H1 (cell line): ENCODE measurements at regions not wholly inside any gene's neighbourhood (a gene's known extent, or its start where the extent isn't known, plus 50 kb on each side); places are given as distances from the start of the nearest gene placed in this dataset.

Source experiments
- CTCF ChIA-PET: fragments of 300-600 bp; sonication (Branson Sonifier 250); formaldehyde crosslinking; loops from one replicate; lab custom pipeline; 2021; ENCODE audit not compliant: partially characterized antibody; lab: Charles Lee
- POLR2A ChIA-PET: fragments of 300-600 bp; sonication (Branson Sonifier 250); formaldehyde crosslinking; loops from one replicate; lab custom pipeline; 2021; ENCODE audit warnings: inconsistent platforms; ENCODE audit not compliant: partially characterized antibody; lab: Charles Lee
- DNase-seq, 2 experiments: peaks; one replicate each; pipeline versions ENCODE4 v3.0.0 to v3.0.0-alpha.2; 2010 to 2022; ENCODE audit warnings: low spot score in 2 of 2, low read depth in 1 of 2, mixed read lengths in 1 of 2
- FAIRE-seq: peaks from 2 replicates; lab custom pipeline; 2011; peaks lifted over from hg19 to GRCh38; lab: Jason Lieb, UNC
- H2AFZ ChIP-seq: 2 replicates; pipeline ENCODE4 v1.8.1; 2012; ENCODE audit warnings: low read length, inconsistent platforms
- H2AK5ac ChIP-seq: 2 replicates; pipeline ENCODE4 v1.6.1; 2013; ENCODE audit warnings: low read depth, low read length
- H2BK120ac ChIP-seq: replicated peaks from 2 replicates; pipeline ENCODE3; 2013; ENCODE audit warnings: low read depth, low read length, inconsistent platforms
- H2BK12ac ChIP-seq: 2 replicates; pipeline ENCODE4 v1.6.1; 2013; ENCODE audit warnings: low read depth, low read length
- H2BK15ac ChIP-seq: 2 replicates; pipeline ENCODE4 v1.6.1; 2013; ENCODE audit warnings: low read length
- H2BK20ac ChIP-seq: 2 replicates; pipeline ENCODE4 v1.6.1; 2013; ENCODE audit warnings: low read length
- H2BK5ac ChIP-seq: 2 replicates; pipeline ENCODE4 v1.6.1; 2013; ENCODE audit warnings: low read depth, low read length
- H3K14ac ChIP-seq: 2 replicates; pipeline ENCODE4 v1.6.1; 2013; ENCODE audit warnings: inconsistent platforms; ENCODE audit not compliant: insufficient read length
- H3K18ac ChIP-seq: 2 replicates; pipeline ENCODE4 v1.6.1; 2013; ENCODE audit warnings: low read length; ENCODE audit errors: extremely low read depth
- H3K23ac ChIP-seq: 2 replicates; pipeline ENCODE4 v1.6.1; 2013; ENCODE audit warnings: inconsistent platforms; ENCODE audit not compliant: insufficient read length
- H3K23me2 ChIP-seq: 2 replicates; pipeline ENCODE4 v1.6.1; 2013; ENCODE audit warnings: low read depth, low read length
- H3K27ac ChIP-seq: 2 replicates; pipeline ENCODE4 v1.6.1; 2011; ENCODE audit warnings: low read depth, low read length, inconsistent platforms
- H3K27me3 ChIP-seq, 4 experiments: replicated peaks in 1 of 4; 1 replicate in 1 of 4; 2 replicates in 3 of 4; pipeline versions ENCODE4 v1.6.1 to v1.8.1; 2011 to 2013; ENCODE audit warnings: low read length in 3 of 4, mild to moderate bottlenecking in 3 of 4, inconsistent platforms in 2 of 4, mixed read lengths in 2 of 4, moderate library complexity in 1 of 4; ENCODE audit not compliant: control insufficient read depth in 3 of 4, insufficient read depth in 3 of 4; ENCODE audit errors: extremely low read depth in 1 of 4
- H3K36me3 ChIP-seq, 4 experiments: 2 replicates each; pipeline versions ENCODE4 v1.6.1 to v1.8.1; 2011 to 2013; ENCODE audit warnings: mild to moderate bottlenecking in 4 of 4, low read length in 3 of 4, moderate library complexity in 2 of 4, control low read depth in 1 of 4, inconsistent platforms in 1 of 4; ENCODE audit not compliant: insufficient read depth in 4 of 4, control insufficient read depth in 2 of 4
- H3K4ac ChIP-seq: replicated peaks from 2 replicates; pipeline ENCODE3; 2013; ENCODE audit warnings: low read length, low read depth, mixed read lengths, inconsistent platforms; ENCODE audit not compliant: insufficient read length
- H3K4me1 ChIP-seq, 4 experiments: replicated peaks in 1 of 4; 1 replicate in 1 of 4; 2 replicates in 3 of 4; pipeline versions ENCODE4 v1.6.1 to v1.8.1; 2011 to 2013; ENCODE audit warnings: low read length in 3 of 4, inconsistent platforms in 2 of 4, mixed read lengths in 1 of 4; ENCODE audit not compliant: insufficient read depth in 4 of 4, control insufficient read depth in 3 of 4
- H3K4me2 ChIP-seq, 2 experiments: 2 replicates each; pipeline versions ENCODE4 v1.6.1 to v1.8.1; 2011 to 2013; ENCODE audit warnings: low read depth in 2 of 2, low read length in 2 of 2, control low read depth in 1 of 2, inconsistent platforms in 1 of 2, mild to moderate bottlenecking in 1 of 2; ENCODE audit not compliant: insufficient read depth in 1 of 2
- H3K4me3 ChIP-seq, 4 experiments: fragments of 200-600, 300-600 bp in 1 of 4; sonication (generic), shearing (Covaris generic), sonication (Bioruptor Twin) in 1 of 4; 2 replicates each; pipeline versions ENCODE4 v1.5.1 to v1.8.1; 2011 to 2016; ENCODE audit warnings: low read length in 4 of 4, low read depth in 3 of 4, control low read depth in 2 of 4, inconsistent platforms in 2 of 4, mild to moderate bottlenecking in 2 of 4, mixed read lengths in 1 of 4, moderate library complexity in 1 of 4; ENCODE audit not compliant: insufficient read depth in 2 of 4; ENCODE audit errors: extremely low read depth in 1 of 4
- H3K56ac ChIP-seq: replicated peaks from 2 replicates; pipeline ENCODE3; 2013; ENCODE audit warnings: low read depth, mild to moderate bottlenecking, mixed read lengths, low read length, inconsistent platforms; ENCODE audit not compliant: insufficient read length
- H3K79me1 ChIP-seq: 2 replicates; pipeline ENCODE4 v1.6.1; 2013; ENCODE audit warnings: low read depth, low read length, control low read depth
- H3K79me2 ChIP-seq, 2 experiments: 2 replicates each; pipeline versions ENCODE4 v1.6.1 to v1.8.1; 2012 to 2013; ENCODE audit warnings: low read length in 2 of 2, mild to moderate bottlenecking in 2 of 2, inconsistent platforms in 1 of 2; ENCODE audit not compliant: insufficient read depth in 2 of 2, control insufficient read depth in 1 of 2
- H3K9ac ChIP-seq, 4 experiments: replicated peaks in 1 of 4; 1 replicate in 1 of 4; 2 replicates in 3 of 4; pipeline versions ENCODE4 v1.6.1 to v1.8.1; 2011 to 2013; ENCODE audit warnings: low read depth in 3 of 4, low read length in 3 of 4, control low read depth in 2 of 4, mild to moderate bottlenecking in 2 of 4, moderate library complexity in 2 of 4, inconsistent platforms in 1 of 4; ENCODE audit errors: extremely low read depth in 1 of 4
- H3K9me3 ChIP-seq, 2 experiments: 2 replicates each; pipeline versions ENCODE4 v1.6.1 to v1.8.1; 2012 to 2013; ENCODE audit warnings: mild to moderate bottlenecking in 2 of 2, moderate library complexity in 2 of 2, control low read depth in 1 of 2, inconsistent platforms in 1 of 2, low read depth in 1 of 2, low read length in 1 of 2, mixed read lengths in 1 of 2; ENCODE audit not compliant: insufficient read depth in 2 of 2
- H4K20me1 ChIP-seq, 2 experiments: replicated peaks in 1 of 2; 2 replicates each; pipeline versions ENCODE3 to v1.8.1; 2011 to 2013; ENCODE audit warnings: inconsistent platforms in 2 of 2, low read length in 2 of 2, mild to moderate bottlenecking in 1 of 2; ENCODE audit not compliant: insufficient read depth in 2 of 2, control insufficient read depth in 1 of 2
- H4K5ac ChIP-seq: 2 replicates; pipeline ENCODE4 v1.6.1; 2013; ENCODE audit warnings: low read length, low read depth, mixed read lengths, inconsistent platforms; ENCODE audit not compliant: insufficient read length
- H4K8ac ChIP-seq: 2 replicates; pipeline ENCODE4 v1.8.0; 2013; ENCODE audit warnings: mild to moderate bottlenecking, moderate library complexity, low read length, inconsistent platforms; ENCODE audit not compliant: insufficient read depth; ENCODE audit errors: extremely low read depth
- H4K91ac ChIP-seq: replicated peaks from 2 replicates; pipeline ENCODE3; 2013; ENCODE audit warnings: low read length, mixed read lengths, inconsistent platforms; ENCODE audit not compliant: insufficient read length
- BRCA1 ChIP-seq: IDR thresholded peaks from 2 replicates; pipeline ENCODE4 v1.6.1; 2012; ENCODE audit warnings: low read depth, low read length, improper control_type of control experiment
- CBX5 ChIP-seq: fragments of 300-800, 300-1000 bp; sonication (generic); IDR thresholded peaks from 2 replicates; pipeline ENCODE4 v1.7.1; 2016; ENCODE audit warnings: antibody characterized with exemption, low read length, low read depth
- CBX8 ChIP-seq: fragments of 300-800, 300-1000 bp; sonication (generic); IDR thresholded peaks from 2 replicates; pipeline ENCODE4 v1.7.1; 2016; ENCODE audit warnings: low read depth, low read length, borderline replicate concordance
- FOSL1 ChIP-seq: IDR thresholded peaks from 2 replicates; pipeline ENCODE4 v1.6.1; 2011; ENCODE audit warnings: mild to moderate bottlenecking, low read depth, low read length, moderate library complexity; ENCODE audit not compliant: insufficient read depth
- HDAC6 ChIP-seq: IDR thresholded peaks from one replicate; pipeline ENCODE4 v1.7.1; 2012; ENCODE audit warnings: low read depth, mild to moderate bottlenecking, inconsistent platforms, low read length, moderate library complexity
- MAFK ChIP-seq: IDR thresholded peaks from 2 replicates; pipeline ENCODE4 v1.6.1; 2012; ENCODE audit warnings: low read depth, mild to moderate bottlenecking, improper control_type of control experiment, low read length
- SIN3A ChIP-seq, 2 experiments: IDR thresholded peaks in 1 of 2; conservative IDR thresholded peaks in 1 of 2; 2 replicates each; pipeline ENCODE4 v1.6.1; 2011 to 2012; ENCODE audit warnings: low read length in 2 of 2, improper control_type of control experiment in 1 of 2, low read depth in 1 of 2, mild to moderate bottlenecking in 1 of 2
- SIX5 ChIP-seq: IDR thresholded peaks from 2 replicates; pipeline ENCODE4 v1.6.1; 2011; ENCODE audit warnings: mild to moderate bottlenecking, low read depth, low read length
- SUZ12 ChIP-seq: fragments of 200-600 bp; sonication (generic); IDR thresholded peaks from 2 replicates; pipeline ENCODE4 v1.6.1; 2012; ENCODE audit warnings: mild to moderate bottlenecking, inconsistent platforms, low read length, moderate library complexity, mixed read lengths
- TEAD4 ChIP-seq: IDR thresholded peaks from 2 replicates; pipeline ENCODE4 v1.6.1; 2012; ENCODE audit warnings: low read depth, low read length, inconsistent platforms, mixed read lengths
- WGBS, 2 experiments: shearing (Covaris generic) in 1 of 2; methylation state at CpG; one replicate each; pipeline versions ENCODE4 v1.1.6 to v1.1.7; 2013 to 2015; ENCODE audit warnings: low lambda C conversion rate in 2 of 2, mixed read lengths in 2 of 2, inconsistent platforms in 1 of 2, low coverage in 1 of 2, missing lambda C conversion rate in 1 of 2; ENCODE audit not compliant: insufficient replicate concordance in 2 of 2, insufficient coverage in 1 of 2, insufficient read length in 1 of 2; ENCODE audit errors: extremely low coverage in 1 of 2, missing lambda C conversion rate in 1 of 2; 5-methylcytosine and 5-hydroxymethylcytosine counted together
- TF ChIP-seq, protein P1 (sequence below): IDR thresholded peaks from 2 replicates; pipeline ENCODE4 v1.6.1; 2011; ENCODE audit warnings: low read depth, mild to moderate bottlenecking, low read length; ENCODE audit not compliant: insufficient read depth
- TF ChIP-seq, protein P2 (sequence below), 3 experiments: IDR thresholded peaks; 1 replicate in 2 of 3; 2 replicates in 1 of 3; pipeline versions ENCODE4 v1.5.1 to v1.6.1; 2011; ENCODE audit warnings: low read length in 3 of 3, mild to moderate bottlenecking in 3 of 3, inconsistent platforms in 2 of 3, low read depth in 1 of 3, moderate library complexity in 1 of 3; ENCODE audit not compliant: insufficient read depth in 1 of 3; ENCODE audit errors: control extremely low read depth in 1 of 3

DNA sequence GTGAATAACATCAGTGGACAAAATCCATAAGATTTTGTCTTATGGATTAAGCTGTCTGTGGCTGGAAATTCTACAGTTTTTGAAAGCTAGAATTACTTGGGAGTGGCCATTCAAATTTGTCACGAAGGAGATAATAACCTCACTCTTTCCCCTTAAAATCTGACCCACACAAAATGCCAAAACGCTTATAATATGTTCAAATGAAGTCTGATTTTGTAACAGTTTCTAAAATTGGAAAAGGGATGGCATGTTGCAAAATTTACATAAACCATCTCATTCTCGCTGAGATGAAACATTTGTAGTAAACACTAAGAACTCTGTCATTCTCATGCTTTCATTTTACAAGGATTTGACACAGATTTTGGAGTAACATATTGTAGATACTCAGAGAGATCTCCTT, 112.7 kb downstream of the GJA1 start:
- Histone ChIP-seq H3K79me1 (no peaks in the 10 kb centered on the region), H2BK15ac (no peak overlapping the region), H3K23ac (no peak overlapping the region), H2BK12ac (no peak overlapping the region), H2AFZ (no peak overlapping the region), H4K8ac (no peak overlapping the region), H3K4ac (no peak overlapping the region), H3K14ac (no peak overlapping the region), H3K9me3 (no peaks in the 10 kb centered on the region), H3K4me1 (no peaks in the 10 kb centered on the region; a peak in 1 of 7 replicates), H2BK120ac (no peak overlapping the region), H3K27me3 (no peaks in the 10 kb centered on the region), H3K23me2 (no peaks in the 10 kb centered on the region), H3K4me2 (no peak overlapping the region), H4K91ac (no peak overlapping the region), H2BK5ac (no peak overlapping the region), H3K27ac (no peak overlapping the region), H3K36me3 (no peaks in the 10 kb centered on the region), H3K18ac (no peak overlapping the region), H3K9ac (no peak overlapping the region), H3K56ac (no peak overlapping the region), H2AK5ac (no peak overlapping the region), H3K4me3 (no peak overlapping the region), H4K5ac (no peak overlapping the region), H4K20me1 (no peaks in the 10 kb centered on the region), H3K79me2 (no peaks in the 10 kb centered on the region), H2BK20ac (no peak overlapping the region)
- WGBS, 2 experiments: 85% methylated on average over 3 of the region's 3 CpGs; no CpG with 5 or more reads in 1 of the 2 experiments
- CTCF ChIA-PET: interaction anchor here (1.4 kb wide), 1 partner anchor 147 kb away, joined by 3 read pairs; no protein-coding TSS in a partner anchor
- FAIRE-seq (no peak), DNase-seq (no peak)
- POLR2A ChIA-PET: no interaction called here
- no peak for TF ChIP-seq TEAD4
- no peak for TF ChIP-seq HDAC6
- no peak for TF ChIP-seq SUZ12
- TF ChIP-seq SIX5: no peak
- TF ChIP-seq CBX8: no peak
- TF ChIP-seq SIN3A (conservative IDR thresholded peaks at IDR 0.05 in 1 of 2, IDR thresholded peaks at IDR 0.05 in 1 of 2; ENCODE audit: low read depth in 1 of 2, low read length in 2 of 2): no peak
- TF ChIP-seq, protein P1, sequence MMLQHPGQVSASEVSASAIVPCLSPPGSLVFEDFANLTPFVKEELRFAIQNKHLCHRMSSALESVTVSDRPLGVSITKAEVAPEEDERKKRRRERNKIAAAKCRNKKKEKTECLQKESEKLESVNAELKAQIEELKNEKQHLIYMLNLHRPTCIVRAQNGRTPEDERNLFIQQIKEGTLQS: no peak
- TF ChIP-seq MAFK: no peak
- no peak for TF ChIP-seq CBX5
- no peak for TF ChIP-seq BRCA1
- TF ChIP-seq FOSL1: no peak
- TF ChIP-seq, protein P2, sequence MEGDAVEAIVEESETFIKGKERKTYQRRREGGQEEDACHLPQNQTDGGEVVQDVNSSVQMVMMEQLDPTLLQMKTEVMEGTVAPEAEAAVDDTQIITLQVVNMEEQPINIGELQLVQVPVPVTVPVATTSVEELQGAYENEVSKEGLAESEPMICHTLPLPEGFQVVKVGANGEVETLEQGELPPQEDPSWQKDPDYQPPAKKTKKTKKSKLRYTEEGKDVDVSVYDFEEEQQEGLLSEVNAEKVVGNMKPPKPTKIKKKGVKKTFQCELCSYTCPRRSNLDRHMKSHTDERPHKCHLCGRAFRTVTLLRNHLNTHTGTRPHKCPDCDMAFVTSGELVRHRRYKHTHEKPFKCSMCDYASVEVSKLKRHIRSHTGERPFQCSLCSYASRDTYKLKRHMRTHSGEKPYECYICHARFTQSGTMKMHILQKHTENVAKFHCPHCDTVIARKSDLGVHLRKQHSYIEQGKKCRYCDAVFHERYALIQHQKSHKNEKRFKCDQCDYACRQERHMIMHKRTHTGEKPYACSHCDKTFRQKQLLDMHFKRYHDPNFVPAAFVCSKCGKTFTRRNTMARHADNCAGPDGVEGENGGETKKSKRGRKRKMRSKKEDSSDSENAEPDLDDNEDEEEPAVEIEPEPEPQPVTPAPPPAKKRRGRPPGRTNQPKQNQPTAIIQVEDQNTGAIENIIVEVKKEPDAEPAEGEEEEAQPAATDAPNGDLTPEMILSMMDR (IDR thresholded peaks at IDR 0.05; ENCODE audit: control extremely low read depth in 1 of 3, insufficient read depth in 1 of 3, low read depth in 1 of 3, low read length in 3 of 3): no peak
